ENCODE measurements at regions not wholly inside any gene's neighbourhood (a gene's known extent, or its start where the extent isn't known, plus 50 kb on each side); places are given as distances from the start of the nearest gene placed in this dataset.

GRCh38 chr1:22290611-22291010 is 147.7 kb upstream of the WNT4 start:
- TF ChIP-seq POLR2A (IDR thresholded peaks at IDR 0.05) (no peak), CTCF (IDR thresholded peaks at IDR 0.05) (no peak), EP300 (IDR thresholded peaks at IDR 0.05) (no peak), POLR2AphosphoS5 (IDR thresholded peaks at IDR 0.05) (no peak)

Measured in gastroesophageal sphincter (tissue), 3 donors.